Esophagus muscularis mucosa (tissue), 4 donors: ENCODE measurements at regions not wholly inside any gene's neighbourhood (a gene's known extent, or its start where the extent isn't known, plus 50 kb on each side); places are given as distances from the start of the nearest gene placed in this dataset.

ENCODE experiments used
- DNase-seq: peaks from one replicate; pipeline ENCODE4 v3.0.0-alpha.2; 2017; ENCODE audit errors: extremely low spot score
- H3K27ac ChIP-seq, 4 donors: fragments of 200-600 bp; sonication (generic); replicated peaks in 1 of 4; 1 replicate in 3 of 4; 2 replicates in 1 of 4; pipeline ENCODE4 v1.5.1; 2016 to 2019; ENCODE audit warnings: mild to moderate bottlenecking in 1 of 4
- H3K27me3 ChIP-seq, 4 donors: fragments of 200-600 bp; sonication (generic); one replicate each; pipeline versions ENCODE4 v1.5.1 to v1.6.0; 2016 to 2019
- H3K36me3 ChIP-seq, 4 donors: fragments of 200-600 bp; sonication (generic); one replicate each; pipeline ENCODE4 v1.5.1; 2016 to 2019
- H3K4me1 ChIP-seq, 4 donors: fragments of 200-600 bp; sonication (generic); one replicate each; pipeline ENCODE4 v1.5.1; 2016 to 2019
- H3K4me3 ChIP-seq, 4 donors: fragments of 200-600 bp; sonication (generic); 1 replicate in 2 of 4; 2 replicates in 2 of 4; pipeline ENCODE4 v1.5.1; 2016 to 2019; ENCODE audit warnings: mild to moderate bottlenecking in 4 of 4, moderate library complexity in 1 of 4
- H3K9me3 ChIP-seq, 4 donors: fragments of 200-600 bp; sonication (generic); 1 replicate in 3 of 4; 2 replicates in 1 of 4; pipeline ENCODE4 v1.5.1; 2016 to 2019
- EP300 ChIP-seq: sonication (generic); formaldehyde crosslinking; IDR thresholded peaks from one replicate; pipeline ENCODE4 v1.6.1; 2017; ENCODE audit warnings: antibody characterized with exemption
- POLR2A ChIP-seq: fragments of 450-650 bp; IDR thresholded peaks from one replicate; pipeline ENCODE4 v1.6.1; 2017; ENCODE audit warnings: antibody characterized with exemption, moderate library complexity, mild to moderate bottlenecking, low read depth
- POLR2AphosphoS5 ChIP-seq, 2 donors: sonication (generic); formaldehyde crosslinking; IDR thresholded peaks; one replicate each; pipeline ENCODE4 v1.6.1; 2017; ENCODE audit warnings: antibody characterized with exemption in 2 of 2
- WGBS: methylation state at CpG from one replicate; pipeline ENCODE4 v1.1.5; 2018; 5-methylcytosine and 5-hydroxymethylcytosine counted together
- intact Hi-C: fragments of 100-400 bp; cut with DNase I; formaldehyde crosslinking; loops from one replicate; pipeline ENCODE4 v1.15.1; 2023
- TF ChIP-seq, protein P1 (sequence below), 3 experiments: fragments of 200-600 bp in 2 of 3; fragments of 450-650 bp in 1 of 3; sonication (generic) in 2 of 3; IDR thresholded peaks; one replicate each; pipeline ENCODE4 v1.5.1; 2017 to 2019; ENCODE audit warnings: antibody characterized with exemption in 3 of 3, mild to moderate bottlenecking in 2 of 3, moderate library complexity in 1 of 3

DNA sequence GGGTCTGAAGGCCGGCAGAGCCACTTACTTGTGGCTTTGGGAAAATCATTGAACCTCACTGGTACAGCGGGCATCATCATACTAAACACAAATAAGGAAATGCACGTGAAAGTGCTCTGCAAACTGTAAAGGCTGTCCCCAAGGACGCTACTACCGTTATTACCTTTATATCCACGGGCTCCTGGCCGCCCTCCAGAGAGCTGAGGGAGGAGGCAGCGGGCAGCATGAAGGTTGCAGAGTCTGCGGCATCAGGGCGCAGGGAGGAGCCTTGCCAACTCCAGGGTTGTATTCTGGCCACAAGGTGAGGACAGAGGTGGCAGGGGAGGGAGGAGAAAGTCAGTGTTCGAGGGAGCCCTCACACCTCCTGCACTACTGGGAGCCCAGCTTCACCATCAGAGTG lies 68.3 kb upstream of the GCSH start:
- no peak overlapping the region for H3K27ac ChIP-seq
- H3K27me3 ChIP-seq = peaks cover 0 to 3% (median 0%) of the 10 kb centered on the region in 4 donors
- WGBS = 83% methylated on average over 11 of the region's 11 CpGs
- no peaks in the 10 kb centered on the region for H3K4me1 ChIP-seq
- H3K36me3 ChIP-seq = no peaks in the 10 kb centered on the region
- no peak for DNase-seq
- no peak for TF ChIP-seq POLR2AphosphoS5 (IDR thresholded peaks at IDR 0.05)
- no peak for TF ChIP-seq EP300
- TF ChIP-seq, protein P1, sequence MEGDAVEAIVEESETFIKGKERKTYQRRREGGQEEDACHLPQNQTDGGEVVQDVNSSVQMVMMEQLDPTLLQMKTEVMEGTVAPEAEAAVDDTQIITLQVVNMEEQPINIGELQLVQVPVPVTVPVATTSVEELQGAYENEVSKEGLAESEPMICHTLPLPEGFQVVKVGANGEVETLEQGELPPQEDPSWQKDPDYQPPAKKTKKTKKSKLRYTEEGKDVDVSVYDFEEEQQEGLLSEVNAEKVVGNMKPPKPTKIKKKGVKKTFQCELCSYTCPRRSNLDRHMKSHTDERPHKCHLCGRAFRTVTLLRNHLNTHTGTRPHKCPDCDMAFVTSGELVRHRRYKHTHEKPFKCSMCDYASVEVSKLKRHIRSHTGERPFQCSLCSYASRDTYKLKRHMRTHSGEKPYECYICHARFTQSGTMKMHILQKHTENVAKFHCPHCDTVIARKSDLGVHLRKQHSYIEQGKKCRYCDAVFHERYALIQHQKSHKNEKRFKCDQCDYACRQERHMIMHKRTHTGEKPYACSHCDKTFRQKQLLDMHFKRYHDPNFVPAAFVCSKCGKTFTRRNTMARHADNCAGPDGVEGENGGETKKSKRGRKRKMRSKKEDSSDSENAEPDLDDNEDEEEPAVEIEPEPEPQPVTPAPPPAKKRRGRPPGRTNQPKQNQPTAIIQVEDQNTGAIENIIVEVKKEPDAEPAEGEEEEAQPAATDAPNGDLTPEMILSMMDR (IDR thresholded peaks at IDR 0.05) = no peak
- TF ChIP-seq POLR2A = no peak
- intact Hi-C loops = no loop called here
- peaks cover 0 to 3% (median 0%) of the 10 kb centered on the region in 4 donors for H3K9me3 ChIP-seq
- H3K4me3 ChIP-seq = no peak overlapping the region

DNA sequence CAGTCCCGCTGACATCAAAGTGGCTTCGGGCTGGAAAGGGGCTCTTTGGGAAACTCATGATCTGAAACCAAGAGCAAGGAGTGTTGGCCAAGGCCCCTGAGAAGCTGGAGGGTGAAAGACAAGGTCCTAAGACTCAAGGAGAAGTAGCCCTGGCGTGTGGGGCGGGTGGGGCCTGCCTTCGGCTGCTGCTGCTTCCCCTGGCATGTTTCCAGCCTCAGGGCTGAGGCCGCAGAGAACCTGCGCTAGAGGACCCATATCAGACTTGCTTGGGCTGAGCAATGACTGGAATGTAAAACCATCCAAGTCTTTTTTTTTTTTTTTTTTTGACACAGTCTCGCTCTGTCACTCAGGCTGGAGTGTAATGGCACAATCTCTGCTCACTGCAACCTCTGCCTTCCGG lies 67.5 kb upstream of the GCSH start:
- H3K4me3 ChIP-seq = no peak overlapping the region
- peaks cover 0 to 3% (median 0%) of the 10 kb centered on the region in 4 donors for H3K9me3 ChIP-seq
- intact Hi-C loops = no loop called here
- 80% methylated on average over 7 of the region's 9 CpGs for WGBS
- H3K4me1 ChIP-seq = no peaks in the 10 kb centered on the region
- DNase-seq = no peak
- H3K27me3 ChIP-seq = peaks cover 0 to 4% (median 0%) of the 10 kb centered on the region in 4 donors
- no peaks in the 10 kb centered on the region for H3K36me3 ChIP-seq
- no peak overlapping the region for H3K27ac ChIP-seq
- TF ChIP-seq POLR2A (no peak), EP300 (no peak), POLR2AphosphoS5 (IDR thresholded peaks at IDR 0.05) (no peak)
- TF ChIP-seq, protein P1 (IDR thresholded peaks at IDR 0.05) = no peak

DNA sequence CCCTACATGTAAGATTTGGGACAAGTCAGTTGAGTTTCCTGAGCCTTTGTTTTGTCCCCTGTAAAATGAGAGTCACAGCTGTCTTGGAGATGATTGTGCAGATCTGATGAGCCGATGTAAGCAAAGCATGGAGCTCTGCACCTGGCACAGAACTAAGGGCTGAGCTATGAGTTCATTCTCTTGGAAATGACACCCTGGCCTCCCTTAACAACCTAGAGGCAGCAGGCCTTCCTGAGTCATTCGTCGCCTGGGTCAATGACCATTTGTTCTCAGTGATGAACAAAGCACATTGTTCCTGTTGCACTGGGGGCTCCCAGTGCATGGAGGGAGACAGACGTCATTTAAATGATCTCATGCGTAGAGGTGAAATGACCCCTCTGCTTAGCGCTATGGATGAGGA lies 62.8 kb upstream of the GCSH start:
- 76% methylated on average over 6 of the region's 6 CpGs for WGBS
- peaks cover 0 to 3% (median 0%) of the 10 kb centered on the region in 4 donors for H3K9me3 ChIP-seq
- TF ChIP-seq, protein P1 (IDR thresholded peaks at IDR 0.05) = no peak
- TF ChIP-seq POLR2A = no peak
- no peak for TF ChIP-seq EP300
- TF ChIP-seq POLR2AphosphoS5 (IDR thresholded peaks at IDR 0.05) = no peak
- H3K27ac ChIP-seq = no peak overlapping the region
- no peak for DNase-seq
- H3K27me3 ChIP-seq = peaks cover 0 to 10% (median 0%) of the 10 kb centered on the region in 4 donors
- intact Hi-C loops = no loop called here
- no peak overlapping the region for H3K4me3 ChIP-seq
- no peaks in the 10 kb centered on the region for H3K36me3 ChIP-seq
- no peaks in the 10 kb centered on the region for H3K4me1 ChIP-seq

DNA sequence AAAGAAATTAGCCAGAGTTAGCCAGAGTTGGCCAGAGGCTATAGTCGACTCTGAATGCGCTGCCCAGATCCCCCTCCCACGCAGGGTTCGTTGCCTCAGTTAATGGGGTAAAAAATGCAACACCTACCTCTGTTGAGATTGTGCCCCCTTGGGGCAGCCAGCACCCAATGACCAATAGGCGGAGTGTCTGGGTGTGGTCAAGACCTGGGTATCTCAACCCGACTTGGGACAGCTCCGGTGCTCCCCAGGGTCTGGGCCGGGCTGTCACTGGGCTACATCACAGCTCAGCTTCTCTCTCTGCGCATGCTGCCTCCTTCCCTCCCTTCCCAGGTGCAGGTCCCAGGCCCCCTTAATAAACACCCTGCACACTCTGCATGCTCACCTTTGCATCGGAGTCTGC lies 59.6 kb upstream of the GCSH start:
- 78% methylated on average over 10 of the region's 10 CpGs for WGBS
- TF ChIP-seq POLR2A (no peak), EP300 (no peak)
- TF ChIP-seq, protein P1 (IDR thresholded peaks at IDR 0.05) = no peak
- no peak overlapping the region for H3K27ac ChIP-seq
- H3K27me3 ChIP-seq = peaks cover 0 to 24% (median 0%) of the 10 kb centered on the region in 4 donors
- DNase-seq = no peak
- no peaks in the 10 kb centered on the region for H3K9me3 ChIP-seq
- no peaks in the 10 kb centered on the region for H3K4me1 ChIP-seq
- no peaks in the 10 kb centered on the region for H3K36me3 ChIP-seq
- H3K4me3 ChIP-seq = no peak overlapping the region
- intact Hi-C loops = no loop called here

DNA sequence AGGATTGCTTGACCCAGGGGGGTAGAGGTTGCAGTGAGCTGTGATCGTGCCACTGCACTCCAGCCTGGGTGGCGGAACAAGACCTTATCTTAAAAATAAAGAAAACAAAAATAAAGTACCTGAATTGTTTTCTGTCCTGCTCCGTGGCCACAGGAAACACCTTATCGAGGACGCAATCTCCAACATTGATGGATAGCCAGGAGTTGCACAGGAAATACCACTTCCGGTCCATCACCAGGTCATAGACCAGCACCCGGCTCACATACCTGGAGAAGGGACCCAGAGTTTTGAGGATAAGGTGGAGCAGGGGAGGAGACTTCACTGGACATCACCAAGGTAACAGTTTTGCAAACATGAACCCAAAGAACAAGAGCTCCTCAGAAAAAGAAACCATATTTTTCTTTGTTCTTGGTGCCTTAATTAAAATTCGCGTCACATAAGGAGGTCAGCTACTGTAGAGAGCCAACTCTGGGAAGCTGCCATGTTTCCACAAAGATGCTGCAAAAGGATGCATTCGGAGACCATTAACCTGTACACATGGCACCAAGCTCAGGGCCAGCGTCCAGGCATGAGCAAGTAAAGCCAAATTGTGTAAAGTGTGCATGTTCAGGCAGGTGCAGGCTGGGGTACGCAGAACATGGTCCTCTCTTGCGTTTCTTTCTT lies 55.6 kb upstream of the GCSH start:
- intact Hi-C loops = no loop called here
- Histone ChIP-seq H3K4me3 (no peak overlapping the region), H3K9me3 (no peaks in the 10 kb centered on the region), H3K36me3 (no peaks in the 10 kb centered on the region), H3K4me1 (no peaks in the 10 kb centered on the region), H3K27ac (no peak overlapping the region), H3K27me3 (peaks cover 0 to 25% (median 0%) of the 10 kb centered on the region in 4 donors)
- no peak for DNase-seq
- 47% methylated on average over 13 of the region's 13 CpGs for WGBS
- TF ChIP-seq POLR2A = no peak
- TF ChIP-seq POLR2AphosphoS5 (IDR thresholded peaks at IDR 0.05) = no peak
- no peak for TF ChIP-seq EP300
